ENCODE measurements at regions not wholly inside any gene's neighbourhood (a gene's known extent, or its start where the extent isn't known, plus 50 kb on each side); places are given as distances from the start of the nearest gene placed in this dataset.

- H3K4me3 ChIP-seq (ENCODE audit: low read length): no peak overlapping the region
- ATAC-seq (no peak), DNase-seq (no peak)
- WGBS: 94% methylated on average over 3 of the region's 3 CpGs
- H3K4me1 ChIP-seq (ENCODE audit: control insufficient read depth, insufficient read depth, low read length): peaks cover 7% of the 10 kb centered on the region
- intact Hi-C loops (cut with DNase I): no loop called here
- H3K27me3 ChIP-seq (ENCODE audit: control insufficient read depth, insufficient read depth): no peaks in the 10 kb centered on the region
- H3K9me3 ChIP-seq (ENCODE audit: control insufficient read depth, low read length): no peaks in the 10 kb centered on the region
- no peak overlapping the region for H3K27ac ChIP-seq (ENCODE audit: low read length)
Observed at GRCh38 chr2:176388861-176389260, 119.6 kb downstream of the MTX2 start.

DNA sequence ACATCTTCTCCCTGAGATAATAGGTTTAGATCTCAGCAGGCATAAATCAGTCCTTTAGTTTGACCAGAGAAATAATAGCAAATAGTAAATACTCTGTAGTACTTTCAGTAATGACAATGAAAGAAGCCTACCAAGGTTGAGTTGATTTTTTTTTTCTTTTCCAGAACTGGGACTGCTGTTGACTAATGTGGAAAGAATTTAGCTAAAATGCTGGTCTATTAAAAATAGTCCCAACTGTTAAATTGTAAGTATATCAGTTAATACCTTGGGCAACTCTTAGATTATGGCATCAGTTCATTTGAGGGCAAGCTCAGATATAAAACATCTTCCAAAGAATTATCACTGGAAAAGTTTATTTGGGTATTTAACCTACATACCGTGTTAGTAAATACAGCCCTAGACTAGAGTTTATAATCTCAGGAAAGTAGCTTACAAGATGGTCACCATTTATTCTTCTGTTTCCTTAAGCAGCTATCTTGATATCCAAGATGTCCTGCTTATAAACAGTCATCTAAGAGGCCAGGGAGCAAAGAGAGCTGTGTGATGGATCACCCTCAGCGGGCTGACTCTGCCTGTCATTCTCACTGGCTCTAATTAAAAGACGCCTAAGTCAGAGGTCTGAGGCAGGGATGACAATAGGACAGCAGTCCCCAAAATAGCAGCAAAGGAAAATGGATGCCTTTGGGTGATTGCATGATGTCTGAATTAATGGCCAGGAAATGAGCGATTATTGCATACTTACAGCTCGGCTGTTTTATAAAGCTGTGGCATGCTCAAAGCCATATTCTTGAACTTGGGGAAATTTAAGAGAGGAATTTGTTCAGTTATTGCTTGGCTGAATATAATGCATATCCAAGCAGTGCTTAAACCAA, 121.3 kb downstream of the MTX2 start:
- Histone ChIP-seq H3K9me3 (ENCODE audit: control insufficient read depth, low read length) (no peaks in the 10 kb centered on the region), H3K27ac (ENCODE audit: low read length) (no peak overlapping the region), H3K4me3 (ENCODE audit: low read length) (no peak overlapping the region), H3K27me3 (ENCODE audit: control insufficient read depth, insufficient read depth) (no peaks in the 10 kb centered on the region), H3K4me1 (ENCODE audit: control insufficient read depth, insufficient read depth, low read length) (peaks cover 7% of the 10 kb centered on the region)
- ATAC-seq: no peak
- intact Hi-C loops (cut with DNase I): no loop called here
- no peak for DNase-seq
- WGBS: 64% methylated on average over 5 of the region's 5 CpGs

- Histone ChIP-seq H3K27me3 (ENCODE audit: control insufficient read depth, insufficient read depth) (no peaks in the 10 kb centered on the region), H3K9me3 (ENCODE audit: control insufficient read depth, low read length) (no peaks in the 10 kb centered on the region), H3K27ac (ENCODE audit: low read length) (no peak overlapping the region), H3K4me1 (ENCODE audit: control insufficient read depth, insufficient read depth, low read length) (peaks cover 7% of the 10 kb centered on the region), H3K4me3 (ENCODE audit: low read length) (no peak overlapping the region)
- no peak for ATAC-seq
- no peak for DNase-seq
- intact Hi-C loops (cut with DNase I): no loop called here
- WGBS: 97% methylated on average over 1 of the region's 1 CpG
Observed at GRCh38 chr2:176391148-176391419, 121.8 kb downstream of the MTX2 start.

- H3K27ac ChIP-seq (ENCODE audit: low read length): peak overlapping the region; percentile 98
- H3K4me1 ChIP-seq (ENCODE audit: control insufficient read depth, insufficient read depth, low read length): peaks cover 7% of the 10 kb centered on the region
- DNase-seq (no peak), ATAC-seq (peak; percentile 80 to 82)
- H3K27me3 ChIP-seq (ENCODE audit: control insufficient read depth, insufficient read depth): no peaks in the 10 kb centered on the region
- WGBS: 42% methylated on average over 6 of the region's 6 CpGs
- no peaks in the 10 kb centered on the region for H3K9me3 ChIP-seq (ENCODE audit: control insufficient read depth, low read length)
- no peak overlapping the region for H3K4me3 ChIP-seq (ENCODE audit: low read length)
- intact Hi-C loops (cut with DNase I): no loop called here
Observed at GRCh38 chr2:176392249-176392648, 123.0 kb downstream of the MTX2 start.

DNA sequence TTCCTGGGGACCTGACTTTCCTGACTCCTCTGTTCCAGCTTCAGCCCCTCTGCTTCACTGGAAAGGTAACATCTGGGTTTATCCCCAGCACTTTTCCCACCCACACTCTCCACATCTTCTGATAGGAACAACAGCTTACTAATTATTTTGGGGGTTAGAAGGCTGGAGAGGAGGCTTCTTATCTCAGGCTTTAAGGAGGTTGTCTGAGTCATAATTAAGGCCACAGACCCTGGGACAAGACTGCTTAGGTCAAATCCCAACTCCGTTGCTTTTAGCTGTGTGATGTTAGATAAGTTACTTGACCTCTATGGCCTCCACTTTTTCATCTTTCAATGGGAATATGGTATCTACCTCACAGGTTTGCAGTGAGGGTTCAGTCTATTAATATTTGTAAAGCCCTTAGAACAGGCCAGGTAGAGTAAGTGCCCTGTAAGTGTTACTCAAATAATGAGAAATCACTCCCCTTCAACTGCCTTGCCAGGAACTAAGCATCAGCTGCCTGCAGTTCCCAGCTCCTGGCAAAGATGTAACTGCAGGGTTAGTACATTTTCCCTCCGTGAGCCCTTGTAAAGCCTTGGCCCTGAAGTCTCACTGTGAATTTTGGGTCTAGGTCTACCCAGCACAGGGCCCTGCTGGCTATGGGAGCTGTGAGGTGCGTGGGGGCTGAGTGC, 123.6 kb downstream of the MTX2 start:
- intact Hi-C loops (cut with DNase I): no loop called here
- H3K9me3 ChIP-seq (ENCODE audit: control insufficient read depth, low read length): no peaks in the 10 kb centered on the region
- ATAC-seq (peak; percentile 31 to 48), DNase-seq (no peak)
- peak overlapping the region; percentile 98 for H3K27ac ChIP-seq (ENCODE audit: low read length)
- H3K27me3 ChIP-seq (ENCODE audit: control insufficient read depth, insufficient read depth): no peaks in the 10 kb centered on the region
- no peak overlapping the region for H3K4me3 ChIP-seq (ENCODE audit: low read length)
- 55% methylated on average over 3 of the region's 3 CpGs for WGBS
- H3K4me1 ChIP-seq (ENCODE audit: control insufficient read depth, insufficient read depth, low read length): peaks cover 5% of the 10 kb centered on the region

- Histone ChIP-seq H3K4me3 (ENCODE audit: low read length) (no peak overlapping the region), H3K27me3 (ENCODE audit: control insufficient read depth, insufficient read depth) (no peaks in the 10 kb centered on the region), H3K4me1 (ENCODE audit: control insufficient read depth, insufficient read depth, low read length) (peaks cover 5% of the 10 kb centered on the region), H3K9me3 (ENCODE audit: control insufficient read depth, low read length) (no peaks in the 10 kb centered on the region), H3K27ac (ENCODE audit: low read length) (no peak overlapping the region)
- DNase-seq (no peak), ATAC-seq (no peak)
- intact Hi-C loops (cut with DNase I): no loop called here
- 87% methylated on average over 3 of the region's 3 CpGs for WGBS
Observed at GRCh38 chr2:176395273-176395854, 126.1 kb downstream of the MTX2 start.

- Histone ChIP-seq H3K4me1 (ENCODE audit: control insufficient read depth, insufficient read depth, low read length) (no peaks in the 10 kb centered on the region), H3K27me3 (ENCODE audit: control insufficient read depth, insufficient read depth) (no peaks in the 10 kb centered on the region), H3K27ac (ENCODE audit: low read length) (no peak overlapping the region), H3K4me3 (ENCODE audit: low read length) (no peak overlapping the region), H3K9me3 (ENCODE audit: control insufficient read depth, low read length) (no peaks in the 10 kb centered on the region)
- DNase-seq: no peak
- 84% methylated on average over 2 of the region's 2 CpGs for WGBS
- ATAC-seq: no peak
- intact Hi-C loops (cut with DNase I): no loop called here
Observed at GRCh38 chr2:176398243-176399073, 129.2 kb downstream of the MTX2 start.

DNA sequence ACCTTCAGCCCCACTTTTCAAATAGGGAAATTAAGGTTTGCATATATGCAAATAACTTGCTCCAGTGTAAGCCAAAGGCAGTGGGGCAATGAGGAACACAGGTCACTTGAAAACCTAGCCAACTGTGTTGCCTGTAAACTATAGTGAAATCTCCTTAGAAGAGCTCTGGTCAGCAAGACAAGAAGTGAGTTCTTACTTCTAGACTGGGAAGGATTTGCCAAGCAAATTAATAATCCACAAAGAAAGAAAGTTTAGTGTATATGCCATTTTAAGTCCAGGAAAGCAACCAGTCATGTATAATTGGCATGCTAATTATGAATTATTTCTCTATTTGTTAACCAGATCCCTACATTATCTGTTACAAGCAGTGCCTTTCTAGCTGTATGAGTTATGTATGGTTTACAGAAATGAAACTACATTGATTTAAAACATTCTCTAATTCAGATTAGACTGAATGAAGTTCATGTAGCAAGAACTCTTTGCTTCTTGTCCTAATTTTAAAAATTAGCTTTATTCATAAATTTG, 129.9 kb downstream of the MTX2 start:
- intact Hi-C loops (cut with DNase I): no loop called here
- Histone ChIP-seq H3K9me3 (ENCODE audit: control insufficient read depth, low read length) (no peaks in the 10 kb centered on the region), H3K27ac (ENCODE audit: low read length) (no peak overlapping the region), H3K27me3 (ENCODE audit: control insufficient read depth, insufficient read depth) (no peaks in the 10 kb centered on the region), H3K4me3 (ENCODE audit: low read length) (no peak overlapping the region), H3K4me1 (ENCODE audit: control insufficient read depth, insufficient read depth, low read length) (no peaks in the 10 kb centered on the region)
- ATAC-seq: no peak
- DNase-seq: no peak

DNA sequence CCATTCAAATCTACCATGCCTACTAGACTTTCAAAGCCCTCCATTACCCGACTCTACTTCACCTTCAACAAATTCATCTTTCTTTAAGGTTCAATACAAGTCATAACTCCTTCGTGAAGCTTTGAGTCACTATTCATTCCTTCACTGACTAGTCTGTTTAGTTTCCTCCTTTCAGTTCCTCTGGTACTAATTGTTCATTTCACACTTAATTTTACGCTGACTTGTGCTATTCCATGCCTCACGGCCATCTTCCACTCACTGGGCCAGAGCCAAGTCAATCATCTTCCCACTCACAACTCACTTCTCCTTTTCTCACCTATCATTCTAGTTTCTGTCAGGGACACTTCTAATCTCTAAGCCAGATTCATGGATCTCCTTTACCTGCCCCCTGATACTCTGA, 136.2 kb downstream of the MTX2 start:
- Histone ChIP-seq H3K27me3 (ENCODE audit: control insufficient read depth, insufficient read depth) (no peaks in the 10 kb centered on the region), H3K4me1 (ENCODE audit: control insufficient read depth, insufficient read depth, low read length) (no peaks in the 10 kb centered on the region), H3K9me3 (ENCODE audit: control insufficient read depth, low read length) (no peaks in the 10 kb centered on the region), H3K4me3 (ENCODE audit: low read length) (no peak overlapping the region), H3K27ac (ENCODE audit: low read length) (no peak overlapping the region)
- intact Hi-C loops (cut with DNase I): no loop called here
- WGBS: no CpG with 5 or more reads among the region's 4 CpGs
- ATAC-seq (no peak), DNase-seq (no peak)

- Histone ChIP-seq H3K27me3 (ENCODE audit: control insufficient read depth, insufficient read depth) (no peaks in the 10 kb centered on the region), H3K4me3 (ENCODE audit: low read length) (no peak overlapping the region), H3K4me1 (ENCODE audit: control insufficient read depth, insufficient read depth, low read length) (no peaks in the 10 kb centered on the region), H3K9me3 (ENCODE audit: control insufficient read depth, low read length) (no peaks in the 10 kb centered on the region), H3K27ac (ENCODE audit: low read length) (no peak overlapping the region)
- no peak for ATAC-seq
- intact Hi-C loops (cut with DNase I): no loop called here
- no peak for DNase-seq
Observed at GRCh38 chr2:176407706-176408105, 138.5 kb downstream of the MTX2 start.

GRCh38 chr2:176409671-176410070, 140.4 kb downstream of the MTX2 start:
- ATAC-seq (no peak), DNase-seq (no peak)
- intact Hi-C loops (cut with DNase I): no loop called here
- WGBS: 85% methylated on average over 2 of the region's 2 CpGs
- H3K27ac ChIP-seq (ENCODE audit: low read length): no peak overlapping the region
- H3K27me3 ChIP-seq (ENCODE audit: control insufficient read depth, insufficient read depth): no peaks in the 10 kb centered on the region
- no peaks in the 10 kb centered on the region for H3K9me3 ChIP-seq (ENCODE audit: control insufficient read depth, low read length)
- H3K4me1 ChIP-seq (ENCODE audit: control insufficient read depth, insufficient read depth, low read length): no peaks in the 10 kb centered on the region
- no peak overlapping the region for H3K4me3 ChIP-seq (ENCODE audit: low read length)
